ENCODE measurements at regions not wholly inside any gene's neighbourhood (a gene's known extent, or its start where the extent isn't known, plus 50 kb on each side); places are given as distances from the start of the nearest gene placed in this dataset.

- DNase-seq (ENCODE audit: low read depth) = no peak
- no peak for TF ChIP-seq CTCF (IDR thresholded peaks at IDR 0.05; ENCODE audit: insufficient read depth, low read length)
- H3K4me3 ChIP-seq (ENCODE audit: low read depth, low read length) = no peak overlapping the region
These were observed 357.4 kb upstream of the ATP11B start for GRCh38 chr3:182435860-182436259.

- no peak overlapping the region for H3K4me3 ChIP-seq (ENCODE audit: low read depth, low read length)
- TF ChIP-seq CTCF (IDR thresholded peaks at IDR 0.05; ENCODE audit: insufficient read depth, low read length) = no peak
These were observed 356.8 kb upstream of the ATP11B start for GRCh38 chr3:182436547-182436946.

GRCh38 chr3:182438398-182438797 lies 354.9 kb upstream of the ATP11B start:
- no peak for TF ChIP-seq CTCF (IDR thresholded peaks at IDR 0.05; ENCODE audit: insufficient read depth, low read length)
- no peak overlapping the region for H3K4me3 ChIP-seq (ENCODE audit: low read depth, low read length)
- no peak for DNase-seq (ENCODE audit: low read depth)

More at GRCh38 chr3:182436547-182436946, 356.8 kb upstream of the ATP11B start:
- no peak for DNase-seq (ENCODE audit: low read depth)

- H3K4me3 ChIP-seq (ENCODE audit: low read depth, low read length) = no peak overlapping the region
- no peak for DNase-seq (ENCODE audit: low read depth)
- TF ChIP-seq CTCF (IDR thresholded peaks at IDR 0.05; ENCODE audit: insufficient read depth, low read length) = no peak
These were observed 353.2 kb upstream of the ATP11B start for GRCh38 chr3:182440101-182440500.

GRCh38 chr3:182445576-182445975 lies 347.7 kb upstream of the ATP11B start:
- H3K4me3 ChIP-seq (ENCODE audit: low read depth, low read length) = no peak overlapping the region
- no peak for TF ChIP-seq CTCF (IDR thresholded peaks at IDR 0.05; ENCODE audit: insufficient read depth, low read length)
- DNase-seq (ENCODE audit: low read depth) = no peak

- no peak for TF ChIP-seq CTCF (IDR thresholded peaks at IDR 0.05; ENCODE audit: insufficient read depth, low read length)
- no peak for DNase-seq (ENCODE audit: low read depth)
- no peak overlapping the region for H3K4me3 ChIP-seq (ENCODE audit: low read depth, low read length)
These were observed 342.1 kb upstream of the ATP11B start for GRCh38 chr3:182450942-182451787.

All from fibroblast of the aortic adventitia (primary cell).